ENCODE measurements at regions not wholly inside any gene's neighbourhood (a gene's known extent, or its start where the extent isn't known, plus 50 kb on each side); places are given as distances from the start of the nearest gene placed in this dataset.

DNA sequence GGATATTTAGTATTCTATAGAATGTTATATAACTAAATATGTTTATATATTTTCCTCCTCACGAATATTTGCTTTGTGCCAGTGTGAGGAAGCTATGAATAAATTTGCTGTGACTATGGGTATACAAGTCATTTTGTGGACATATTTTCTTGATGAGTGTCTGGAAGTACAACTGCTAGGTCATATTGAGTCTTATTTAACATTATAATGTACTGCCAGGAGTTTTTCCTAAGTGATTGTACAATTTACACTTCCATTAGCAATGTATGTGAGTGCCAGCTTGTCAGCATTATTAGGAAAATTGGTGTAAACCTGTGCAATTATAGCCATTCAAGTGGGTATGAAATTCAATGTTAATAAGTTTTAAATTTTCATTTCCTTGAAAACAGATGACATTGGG is 1328.9 kb upstream of the TMEFF2 start (continued):
- TF ChIP-seq, protein P1, sequence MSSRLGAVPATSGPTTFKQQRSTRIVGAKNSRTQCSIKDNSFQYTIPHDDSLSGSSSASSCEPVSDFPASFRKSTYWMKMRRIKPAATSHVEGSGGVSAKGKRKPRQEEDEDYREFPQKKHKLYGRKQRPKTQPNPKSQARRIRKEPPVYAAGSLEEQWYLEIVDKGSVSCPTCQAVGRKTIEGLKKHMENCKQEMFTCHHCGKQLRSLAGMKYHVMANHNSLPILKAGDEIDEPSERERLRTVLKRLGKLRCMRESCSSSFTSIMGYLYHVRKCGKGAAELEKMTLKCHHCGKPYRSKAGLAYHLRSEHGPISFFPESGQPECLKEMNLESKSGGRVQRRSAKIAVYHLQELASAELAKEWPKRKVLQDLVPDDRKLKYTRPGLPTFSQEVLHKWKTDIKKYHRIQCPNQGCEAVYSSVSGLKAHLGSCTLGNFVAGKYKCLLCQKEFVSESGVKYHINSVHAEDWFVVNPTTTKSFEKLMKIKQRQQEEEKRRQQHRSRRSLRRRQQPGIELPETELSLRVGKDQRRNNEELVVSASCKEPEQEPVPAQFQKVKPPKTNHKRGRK (CRISPR knock-in tag; IDR thresholded peaks at IDR 0.05; ENCODE audit: borderline replicate concordance), result no peak

DNA sequence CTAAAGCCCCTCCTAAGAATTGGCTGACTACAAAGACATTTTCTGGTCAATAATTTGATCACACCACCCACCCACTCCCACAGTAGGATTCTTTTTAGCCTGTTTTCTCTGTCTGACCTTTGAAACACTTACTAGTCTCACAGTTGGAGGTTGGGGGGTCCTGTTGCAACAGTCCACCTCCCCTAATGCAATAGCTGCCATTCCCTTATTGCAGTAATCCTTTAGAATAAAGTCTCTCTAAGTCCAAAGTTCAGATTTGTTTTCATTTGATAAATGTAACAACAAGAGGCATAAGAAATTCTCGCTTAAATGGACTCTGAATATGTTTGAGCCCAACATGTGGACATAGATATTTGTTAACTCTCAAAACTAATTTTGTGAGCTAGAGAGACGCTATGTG is 1326.8 kb upstream of the TMEFF2 start:
- peaks cover 10% of the 10 kb centered on the region for H3K36me3 Mint-ChIP-seq
- DNase-seq (ENCODE audit: low spot score) (no peak), ATAC-seq (no peak)
- TF ChIP-seq, protein P2, sequence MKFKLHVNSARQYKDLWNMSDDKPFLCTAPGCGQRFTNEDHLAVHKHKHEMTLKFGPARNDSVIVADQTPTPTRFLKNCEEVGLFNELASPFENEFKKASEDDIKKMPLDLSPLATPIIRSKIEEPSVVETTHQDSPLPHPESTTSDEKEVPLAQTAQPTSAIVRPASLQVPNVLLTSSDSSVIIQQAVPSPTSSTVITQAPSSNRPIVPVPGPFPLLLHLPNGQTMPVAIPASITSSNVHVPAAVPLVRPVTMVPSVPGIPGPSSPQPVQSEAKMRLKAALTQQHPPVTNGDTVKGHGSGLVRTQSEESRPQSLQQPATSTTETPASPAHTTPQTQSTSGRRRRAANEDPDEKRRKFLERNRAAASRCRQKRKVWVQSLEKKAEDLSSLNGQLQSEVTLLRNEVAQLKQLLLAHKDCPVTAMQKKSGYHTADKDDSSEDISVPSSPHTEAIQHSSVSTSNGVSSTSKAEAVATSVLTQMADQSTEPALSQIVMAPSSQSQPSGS (CRISPR knock-in tag; IDR thresholded peaks at IDR 0.05; ENCODE audit: borderline replicate concordance, low read depth), result no peak
- TF ChIP-seq, protein P3, sequence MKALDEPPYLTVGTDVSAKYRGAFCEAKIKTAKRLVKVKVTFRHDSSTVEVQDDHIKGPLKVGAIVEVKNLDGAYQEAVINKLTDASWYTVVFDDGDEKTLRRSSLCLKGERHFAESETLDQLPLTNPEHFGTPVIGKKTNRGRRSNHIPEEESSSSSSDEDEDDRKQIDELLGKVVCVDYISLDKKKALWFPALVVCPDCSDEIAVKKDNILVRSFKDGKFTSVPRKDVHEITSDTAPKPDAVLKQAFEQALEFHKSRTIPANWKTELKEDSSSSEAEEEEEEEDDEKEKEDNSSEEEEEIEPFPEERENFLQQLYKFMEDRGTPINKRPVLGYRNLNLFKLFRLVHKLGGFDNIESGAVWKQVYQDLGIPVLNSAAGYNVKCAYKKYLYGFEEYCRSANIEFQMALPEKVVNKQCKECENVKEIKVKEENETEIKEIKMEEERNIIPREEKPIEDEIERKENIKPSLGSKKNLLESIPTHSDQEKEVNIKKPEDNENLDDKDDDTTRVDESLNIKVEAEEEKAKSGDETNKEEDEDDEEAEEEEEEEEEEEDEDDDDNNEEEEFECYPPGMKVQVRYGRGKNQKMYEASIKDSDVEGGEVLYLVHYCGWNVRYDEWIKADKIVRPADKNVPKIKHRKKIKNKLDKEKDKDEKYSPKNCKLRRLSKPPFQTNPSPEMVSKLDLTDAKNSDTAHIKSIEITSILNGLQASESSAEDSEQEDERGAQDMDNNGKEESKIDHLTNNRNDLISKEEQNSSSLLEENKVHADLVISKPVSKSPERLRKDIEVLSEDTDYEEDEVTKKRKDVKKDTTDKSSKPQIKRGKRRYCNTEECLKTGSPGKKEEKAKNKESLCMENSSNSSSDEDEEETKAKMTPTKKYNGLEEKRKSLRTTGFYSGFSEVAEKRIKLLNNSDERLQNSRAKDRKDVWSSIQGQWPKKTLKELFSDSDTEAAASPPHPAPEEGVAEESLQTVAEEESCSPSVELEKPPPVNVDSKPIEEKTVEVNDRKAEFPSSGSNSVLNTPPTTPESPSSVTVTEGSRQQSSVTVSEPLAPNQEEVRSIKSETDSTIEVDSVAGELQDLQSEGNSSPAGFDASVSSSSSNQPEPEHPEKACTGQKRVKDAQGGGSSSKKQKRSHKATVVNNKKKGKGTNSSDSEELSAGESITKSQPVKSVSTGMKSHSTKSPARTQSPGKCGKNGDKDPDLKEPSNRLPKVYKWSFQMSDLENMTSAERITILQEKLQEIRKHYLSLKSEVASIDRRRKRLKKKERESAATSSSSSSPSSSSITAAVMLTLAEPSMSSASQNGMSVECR (CRISPR knock-in tag; IDR thresholded peaks at IDR 0.05; ENCODE audit: borderline replicate concordance), result no peak
- TF ChIP-seq, protein P4, sequence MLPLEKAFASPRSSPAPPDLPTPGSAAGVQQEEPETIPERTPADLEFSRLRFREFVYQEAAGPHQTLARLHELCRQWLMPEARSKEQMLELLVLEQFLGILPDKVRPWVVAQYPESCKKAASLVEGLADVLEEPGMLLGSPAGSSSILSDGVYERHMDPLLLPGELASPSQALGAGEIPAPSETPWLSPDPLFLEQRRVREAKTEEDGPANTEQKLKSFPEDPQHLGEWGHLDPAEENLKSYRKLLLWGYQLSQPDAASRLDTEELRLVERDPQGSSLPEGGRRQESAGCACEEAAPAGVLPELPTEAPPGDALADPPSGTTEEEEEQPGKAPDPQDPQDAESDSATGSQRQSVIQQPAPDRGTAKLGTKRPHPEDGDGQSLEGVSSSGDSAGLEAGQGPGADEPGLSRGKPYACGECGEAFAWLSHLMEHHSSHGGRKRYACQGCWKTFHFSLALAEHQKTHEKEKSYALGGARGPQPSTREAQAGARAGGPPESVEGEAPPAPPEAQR (CRISPR knock-in tag; IDR thresholded peaks at IDR 0.05), result no peak
- TF ChIP-seq FOXJ3 (CRISPR knock-in tag; IDR thresholded peaks at IDR 0.05; ENCODE audit: borderline replicate concordance) (no peak), JUN (CRISPR knock-in tag; IDR thresholded peaks at IDR 0.05) (no peak), MYBL2 (CRISPR knock-in tag; IDR thresholded peaks at IDR 0.05) (no peak), FOXK1 (CRISPR knock-in tag; IDR thresholded peaks at IDR 0.05) (no peak), ZNF317 (CRISPR knock-in tag; IDR thresholded peaks at IDR 0.05; ENCODE audit: borderline replicate concordance, low read depth) (no peak), PRRX2 (CRISPR knock-in tag; IDR thresholded peaks at IDR 0.05) (no peak)
- TF ChIP-seq, protein P5, sequence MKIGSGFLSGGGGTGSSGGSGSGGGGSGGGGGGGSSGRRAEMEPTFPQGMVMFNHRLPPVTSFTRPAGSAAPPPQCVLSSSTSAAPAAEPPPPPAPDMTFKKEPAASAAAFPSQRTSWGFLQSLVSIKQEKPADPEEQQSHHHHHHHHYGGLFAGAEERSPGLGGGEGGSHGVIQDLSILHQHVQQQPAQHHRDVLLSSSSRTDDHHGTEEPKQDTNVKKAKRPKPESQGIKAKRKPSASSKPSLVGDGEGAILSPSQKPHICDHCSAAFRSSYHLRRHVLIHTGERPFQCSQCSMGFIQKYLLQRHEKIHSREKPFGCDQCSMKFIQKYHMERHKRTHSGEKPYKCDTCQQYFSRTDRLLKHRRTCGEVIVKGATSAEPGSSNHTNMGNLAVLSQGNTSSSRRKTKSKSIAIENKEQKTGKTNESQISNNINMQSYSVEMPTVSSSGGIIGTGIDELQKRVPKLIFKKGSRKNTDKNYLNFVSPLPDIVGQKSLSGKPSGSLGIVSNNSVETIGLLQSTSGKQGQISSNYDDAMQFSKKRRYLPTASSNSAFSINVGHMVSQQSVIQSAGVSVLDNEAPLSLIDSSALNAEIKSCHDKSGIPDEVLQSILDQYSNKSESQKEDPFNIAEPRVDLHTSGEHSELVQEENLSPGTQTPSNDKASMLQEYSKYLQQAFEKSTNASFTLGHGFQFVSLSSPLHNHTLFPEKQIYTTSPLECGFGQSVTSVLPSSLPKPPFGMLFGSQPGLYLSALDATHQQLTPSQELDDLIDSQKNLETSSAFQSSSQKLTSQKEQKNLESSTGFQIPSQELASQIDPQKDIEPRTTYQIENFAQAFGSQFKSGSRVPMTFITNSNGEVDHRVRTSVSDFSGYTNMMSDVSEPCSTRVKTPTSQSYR (CRISPR knock-in tag; IDR thresholded peaks at IDR 0.05), result no peak
- no peaks in the 10 kb centered on the region for H3K27me3 Mint-ChIP-seq (ENCODE audit: low read depth)
- H3K9me3 Mint-ChIP-seq, result peaks cover 13% of the 10 kb centered on the region
- peaks cover 27% of the 10 kb centered on the region for H3K4me1 Mint-ChIP-seq
- H3K27ac Mint-ChIP-seq, result peak overlapping the region; percentile 44
- no peak overlapping the region for H3K4me3 Mint-ChIP-seq
- CTCF ChIA-PET, result interaction anchor here (1.3 to 1.4 kb wide), 2 partner anchors 14 to 19 kb away, joined by 3 read pairs; no protein-coding TSS in a partner anchor
- POLR2A ChIA-PET, result no interaction called here

All from WTC11 (cell line).